Keratinocyte (primary cell): ENCODE measurements at regions not wholly inside any gene's neighbourhood (a gene's known extent, or its start where the extent isn't known, plus 50 kb on each side); places are given as distances from the start of the nearest gene placed in this dataset.

Experiments
- DNase-seq: peaks from one replicate; pipeline ENCODE4 v3.0.0-alpha.2; 2011; ENCODE audit warnings: low read depth, missing footprints, low spot score
- FAIRE-seq: peaks from 2 replicates; lab custom pipeline; 2011; peaks lifted over from hg19 to GRCh38; lab: Jason Lieb, UNC
- H2AFZ ChIP-seq: 2 replicates; pipeline ENCODE4 v1.6.0; 2012; ENCODE audit warnings: low read length, control low read depth, inconsistent platforms; ENCODE audit not compliant: control insufficient read depth
- H3K27ac ChIP-seq: 2 replicates; pipeline ENCODE4 v1.5.1; 2011; ENCODE audit warnings: low read length; ENCODE audit not compliant: control insufficient read depth, insufficient read depth
- H3K27me3 ChIP-seq: 3 replicates; pipeline ENCODE4 v1.6.0; 2011; ENCODE audit warnings: low read length; ENCODE audit not compliant: control insufficient read depth, insufficient read depth; ENCODE audit errors: extremely low read depth
- H3K36me3 ChIP-seq, 2 experiments: 2 replicates in 1 of 2; 3 replicates in 1 of 2; pipeline ENCODE4 v1.5.1; 2011; ENCODE audit warnings: low read length in 2 of 2, mild to moderate bottlenecking in 1 of 2; ENCODE audit not compliant: control insufficient read depth in 2 of 2, insufficient read depth in 2 of 2; ENCODE audit errors: extremely low read depth in 1 of 2
- H3K4me1 ChIP-seq: 3 replicates; pipeline ENCODE4 v1.5.1; 2011; ENCODE audit warnings: low read length; ENCODE audit not compliant: control insufficient read depth, insufficient read depth; ENCODE audit errors: extremely low read depth
- H3K4me2 ChIP-seq: 3 replicates; pipeline ENCODE4 v1.6.0; 2011; ENCODE audit warnings: low read depth, low read length; ENCODE audit not compliant: control insufficient read depth, insufficient read depth; ENCODE audit errors: extremely low read depth
- H3K4me3 ChIP-seq, 3 experiments: fragments of 200-600 bp in 1 of 3; sonication (generic) in 1 of 3; 2 replicates in 2 of 3; 3 replicates in 1 of 3; pipeline ENCODE4 v1.5.1; 2011 to 2016; ENCODE audit warnings: low read length in 3 of 3, mild to moderate bottlenecking in 3 of 3, control low read depth in 2 of 3, inconsistent platforms in 1 of 3, low read depth in 1 of 3, mixed read lengths in 1 of 3, mixed run types in 1 of 3, moderate library complexity in 1 of 3; ENCODE audit not compliant: control insufficient read depth in 2 of 3, insufficient read depth in 2 of 3; ENCODE audit errors: extremely low read depth in 1 of 3
- H3K79me2 ChIP-seq: 2 replicates; pipeline ENCODE4 v1.6.0; 2012; ENCODE audit warnings: low read length; ENCODE audit not compliant: control insufficient read depth, insufficient read depth
- H3K9ac ChIP-seq: 3 replicates; pipeline ENCODE4 v1.6.0; 2011; ENCODE audit warnings: low read length; ENCODE audit not compliant: control insufficient read depth, insufficient read depth; ENCODE audit errors: extremely low read depth
- H3K9me1 ChIP-seq: 3 replicates; pipeline ENCODE4 v1.6.0; 2011; ENCODE audit warnings: low read length; ENCODE audit not compliant: control insufficient read depth, insufficient read depth; ENCODE audit errors: extremely low read depth
- H3K9me3 ChIP-seq: 2 replicates; pipeline ENCODE4 v1.5.1; 2012; ENCODE audit warnings: low read depth, low read length; ENCODE audit not compliant: control insufficient read depth
- H4K20me1 ChIP-seq: 3 replicates; pipeline ENCODE4 v1.6.0; 2011; ENCODE audit warnings: low read length; ENCODE audit not compliant: control insufficient read depth, insufficient read depth; ENCODE audit errors: extremely low read depth
- CTCF ChIP-seq, 3 experiments: IDR thresholded peaks in 1 of 3; conservative IDR thresholded peaks in 1 of 3; optimal IDR thresholded peaks in 1 of 3; 2 replicates in 2 of 3; 3 replicates in 1 of 3; pipeline versions ENCODE3 to v1.5.1; 2011; ENCODE audit warnings: low read length in 3 of 3, mild to moderate bottlenecking in 3 of 3, moderate library complexity in 2 of 3, control low read depth in 1 of 3, inconsistent platforms in 1 of 3; ENCODE audit not compliant: insufficient read depth in 2 of 3; ENCODE audit errors: extremely low read depth in 1 of 3
- EZH2 ChIP-seq: IDR thresholded peaks from one replicate; pipeline ENCODE4 v1.6.1; 2012; ENCODE audit warnings: inconsistent platforms, mild to moderate bottlenecking, low read length, moderate library complexity
- dilution Hi-C: fragments of 300-500 bp; cut with MboI; formaldehyde crosslinking; loops from one replicate; pipeline ENCODE4 v1.7.0; 2020; ENCODE audit warnings: low sequenced_read_pairs; ENCODE audit not compliant: extremely low pct_ligation_motif_present

- dilution Hi-C loops = no loop called here
- H3K9me1 ChIP-seq = no peaks in the 10 kb centered on the region
- no peaks in the 10 kb centered on the region for H3K9me3 ChIP-seq
- H3K27ac ChIP-seq = no peak overlapping the region
- TF ChIP-seq CTCF (optimal IDR thresholded peaks at IDR 0.05 in 1 of 3, IDR thresholded peaks at IDR 0.05 in 1 of 3, conservative IDR thresholded peaks at IDR 0.05 in 1 of 3; ENCODE audit: extremely low read depth in 1 of 3, insufficient read depth in 2 of 3, low read length in 3 of 3) = no peak
- no peak for TF ChIP-seq EZH2
- H3K27me3 ChIP-seq = no peaks in the 10 kb centered on the region
- H3K4me3 ChIP-seq = no peak overlapping the region
- H3K4me2 ChIP-seq = no peak overlapping the region
- FAIRE-seq (no peak), DNase-seq (no peak)
- no peaks in the 10 kb centered on the region for H3K36me3 ChIP-seq
- H2AFZ ChIP-seq = no peak overlapping the region
- H3K4me1 ChIP-seq = no peaks in the 10 kb centered on the region
- no peaks in the 10 kb centered on the region for H4K20me1 ChIP-seq
- no peak overlapping the region for H3K9ac ChIP-seq
- no peaks in the 10 kb centered on the region for H3K79me2 ChIP-seq
These were observed 81.0 kb upstream of the KLHL25 start for GRCh38 chr15:85875756-85876155.

- dilution Hi-C loops = no loop called here
- no peak overlapping the region for H2AFZ ChIP-seq
- no peak overlapping the region for H3K9ac ChIP-seq
- no peaks in the 10 kb centered on the region for H3K27me3 ChIP-seq
- no peak overlapping the region for H3K4me3 ChIP-seq
- H4K20me1 ChIP-seq = no peaks in the 10 kb centered on the region
- DNase-seq (no peak), FAIRE-seq (no peak)
- H3K9me1 ChIP-seq = no peaks in the 10 kb centered on the region
- no peaks in the 10 kb centered on the region for H3K4me1 ChIP-seq
- no peak overlapping the region for H3K4me2 ChIP-seq
- no peak for TF ChIP-seq EZH2
- TF ChIP-seq CTCF (optimal IDR thresholded peaks at IDR 0.05 in 1 of 3, IDR thresholded peaks at IDR 0.05 in 1 of 3, conservative IDR thresholded peaks at IDR 0.05 in 1 of 3; ENCODE audit: extremely low read depth in 1 of 3, insufficient read depth in 2 of 3, low read length in 3 of 3) = no peak
- H3K36me3 ChIP-seq = no peaks in the 10 kb centered on the region
- no peaks in the 10 kb centered on the region for H3K79me2 ChIP-seq
- H3K9me3 ChIP-seq = no peaks in the 10 kb centered on the region
- H3K27ac ChIP-seq = no peak overlapping the region
These were observed 84.1 kb upstream of the KLHL25 start for GRCh38 chr15:85878828-85879225.
